ENCODE measurements at regions not wholly inside any gene's neighbourhood (a gene's known extent, or its start where the extent isn't known, plus 50 kb on each side); places are given as distances from the start of the nearest gene placed in this dataset.

GRCh38 chr1:239861985-239862384 is 229.7 kb upstream of the FMN2 start:
- no peak for TF ChIP-seq CTCF (conservative IDR thresholded peaks at IDR 0.05; ENCODE audit: low read depth, low read length)
- no peak for TF ChIP-seq EZH2 (IDR thresholded peaks at IDR 0.05; ENCODE audit: low read length, unreplicated experiment)
- TF ChIP-seq EZH2phosphoT487 (IDR thresholded peaks at IDR 0.05; ENCODE audit: borderline replicate concordance, low read length), result no peak

Data from PC-3 (cell line).